Liver (tissue), 8 donors: ENCODE measurements at regions not wholly inside any gene's neighbourhood (a gene's known extent, or its start where the extent isn't known, plus 50 kb on each side); places are given as distances from the start of the nearest gene placed in this dataset.

Experiments
- DNase-seq: peaks from one replicate; pipeline ENCODE4 v3.0.0-alpha.2; 2017; ENCODE audit warnings: low spot score
- H3K27ac ChIP-seq, 2 donors: one replicate each; pipeline ENCODE4 v1.7.0; 2013; ENCODE audit warnings: inconsistent platforms in 2 of 2, low read length in 2 of 2, control low read depth in 1 of 2, low read depth in 1 of 2, mild to moderate bottlenecking in 1 of 2
- H3K27me3 ChIP-seq, 4 donors: one replicate each; pipeline versions ENCODE4 v1.6.1 to v1.7.0; 2013; ENCODE audit warnings: low read length in 3 of 4, inconsistent platforms in 1 of 4, mild to moderate bottlenecking in 1 of 4, moderate library complexity in 1 of 4; ENCODE audit not compliant: control insufficient read depth in 4 of 4, insufficient read depth in 4 of 4
- H3K36me3 ChIP-seq, 4 donors: one replicate each; pipeline versions ENCODE4 v1.6.1 to v1.7.0; 2013; ENCODE audit warnings: low read length in 3 of 4, mild to moderate bottlenecking in 3 of 4, low read depth in 1 of 4, moderate library complexity in 1 of 4; ENCODE audit not compliant: control insufficient read depth in 4 of 4, insufficient read depth in 3 of 4
- H3K4me1 ChIP-seq, 4 donors: one replicate each; pipeline versions ENCODE4 v1.6.1 to v1.7.0; 2013; ENCODE audit warnings: low read length in 3 of 4, mild to moderate bottlenecking in 3 of 4, moderate library complexity in 1 of 4; ENCODE audit not compliant: control insufficient read depth in 4 of 4, insufficient read depth in 4 of 4
- H3K4me3 ChIP-seq, 3 donors: one replicate each; pipeline versions ENCODE4 v1.6.1 to v1.7.0; 2013; ENCODE audit warnings: low read length in 3 of 3, control low read depth in 1 of 3, low read depth in 1 of 3, mild to moderate bottlenecking in 1 of 3
- H3K9ac ChIP-seq, 2 donors: one replicate each; pipeline ENCODE4 v1.7.0; 2013; ENCODE audit warnings: low read length in 2 of 2, mild to moderate bottlenecking in 2 of 2, moderate library complexity in 2 of 2, control low read depth in 1 of 2, low read depth in 1 of 2
- H3K9me3 ChIP-seq, 4 donors: one replicate each; pipeline versions ENCODE4 v1.6.1 to v1.7.0; 2013; ENCODE audit warnings: low read length in 3 of 4; ENCODE audit not compliant: control insufficient read depth in 4 of 4
- EGR1 ChIP-seq, 2 donors: IDR thresholded peaks; 2 replicates each; pipeline ENCODE4 v1.6.1; 2016 to 2018; ENCODE audit warnings: antibody characterized with exemption in 2 of 2, low read depth in 2 of 2
- FOXA1 ChIP-seq: IDR thresholded peaks from 2 replicates; pipeline ENCODE4 v1.6.1; 2016; ENCODE audit warnings: antibody characterized with exemption
- FOXA2 ChIP-seq: IDR thresholded peaks from 2 replicates; pipeline ENCODE4 v1.6.1; 2016; ENCODE audit warnings: antibody characterized with exemption
- GABPA ChIP-seq, 2 donors: IDR thresholded peaks in 1 of 2; conservative IDR thresholded peaks in 1 of 2; 2 replicates each; pipeline ENCODE4 v1.6.1; 2016; ENCODE audit warnings: antibody characterized with exemption in 2 of 2, mild to moderate bottlenecking in 1 of 2, moderate library complexity in 1 of 2
- HNF4A ChIP-seq, 2 donors: conservative IDR thresholded peaks; 2 replicates each; pipeline ENCODE4 v1.6.1; 2016; ENCODE audit warnings: antibody characterized with exemption in 2 of 2, mild to moderate bottlenecking in 2 of 2
- HNF4G ChIP-seq: IDR thresholded peaks from 2 replicates; pipeline ENCODE4 v1.6.1; 2016; ENCODE audit warnings: antibody characterized with exemption
- JUND ChIP-seq, 2 donors: IDR thresholded peaks; 2 replicates each; pipeline ENCODE4 v1.6.1; 2016; ENCODE audit warnings: antibody characterized with exemption in 2 of 2
- NR2F2 ChIP-seq: IDR thresholded peaks from 2 replicates; pipeline ENCODE4 v1.6.1; 2016; ENCODE audit warnings: antibody characterized with exemption
- RAD21 ChIP-seq, 2 donors: IDR thresholded peaks; 2 replicates each; pipeline ENCODE4 v1.6.1; 2016; ENCODE audit warnings: antibody characterized with exemption in 2 of 2, mild to moderate bottlenecking in 2 of 2
- SP1 ChIP-seq: IDR thresholded peaks from 2 replicates; pipeline ENCODE4 v1.6.1; 2018; ENCODE audit warnings: antibody characterized with exemption, mild to moderate bottlenecking
- TAF1 ChIP-seq: conservative IDR thresholded peaks from 2 replicates; pipeline ENCODE4 v1.6.1; 2016; ENCODE audit warnings: antibody characterized with exemption, mild to moderate bottlenecking
- YY1 ChIP-seq: IDR thresholded peaks from 2 replicates; pipeline ENCODE4 v1.6.1; 2016; ENCODE audit warnings: antibody characterized with exemption, mild to moderate bottlenecking
- WGBS: extraction: QIAGEN DNeasy Blood & Tissue Kit; methylation state at CpG from one replicate; pipeline ENCODE4 v1.1.7; 2013; 5-methylcytosine and 5-hydroxymethylcytosine counted together
- TF ChIP-seq, protein P1 (sequence below): IDR thresholded peaks from 2 replicates; pipeline ENCODE4 v1.6.1; 2016; ENCODE audit warnings: antibody characterized with exemption, mild to moderate bottlenecking
- TF ChIP-seq, protein P2 (sequence below): IDR thresholded peaks from 2 replicates; pipeline ENCODE4 v1.6.1; 2016; ENCODE audit warnings: antibody characterized with exemption
- TF ChIP-seq, protein P3 (sequence below): fragments of 150-350 bp; IDR thresholded peaks from 2 replicates; pipeline ENCODE4 v1.5.1; 2017; ENCODE audit warnings: improper control_type of control experiment, low read depth, low read length; ENCODE audit not compliant: missing input control
- TF ChIP-seq, protein P4 (sequence below): IDR thresholded peaks from 2 replicates; pipeline ENCODE4 v1.6.1; 2016; ENCODE audit warnings: antibody characterized with exemption
- TF ChIP-seq, protein P5 (sequence below): IDR thresholded peaks from 2 replicates; pipeline ENCODE4 v1.6.1; 2016; ENCODE audit warnings: antibody characterized with exemption
- donor health status: healthy.
- donor health status: healthy.
- donor health status: healthy.
- donor health status: healthy.
- donor health status: healthy.

DNA sequence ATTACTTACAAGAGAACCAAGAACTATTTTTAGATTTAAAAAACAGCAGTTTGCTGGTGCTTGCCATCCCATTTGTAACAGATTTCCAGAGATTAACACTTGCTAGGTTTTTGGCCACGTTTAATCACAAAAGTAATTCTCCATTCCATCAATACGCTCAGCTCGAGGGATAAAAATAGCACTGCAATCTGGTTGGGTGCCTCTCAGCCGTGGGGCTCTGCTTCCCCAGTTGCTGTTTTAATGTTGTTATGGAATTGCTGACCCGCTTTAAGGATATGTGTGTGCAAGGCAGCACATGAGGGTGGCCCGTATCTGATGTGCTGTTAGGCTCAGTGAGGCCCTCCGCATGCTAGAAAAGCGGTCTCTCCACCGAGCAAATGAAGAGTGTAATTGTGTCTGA lies 222.2 kb upstream of the TMEM260 start:
- no peak overlapping the region for H3K9ac ChIP-seq
- H3K27ac ChIP-seq: no peak overlapping the region
- TF ChIP-seq, protein P1, sequence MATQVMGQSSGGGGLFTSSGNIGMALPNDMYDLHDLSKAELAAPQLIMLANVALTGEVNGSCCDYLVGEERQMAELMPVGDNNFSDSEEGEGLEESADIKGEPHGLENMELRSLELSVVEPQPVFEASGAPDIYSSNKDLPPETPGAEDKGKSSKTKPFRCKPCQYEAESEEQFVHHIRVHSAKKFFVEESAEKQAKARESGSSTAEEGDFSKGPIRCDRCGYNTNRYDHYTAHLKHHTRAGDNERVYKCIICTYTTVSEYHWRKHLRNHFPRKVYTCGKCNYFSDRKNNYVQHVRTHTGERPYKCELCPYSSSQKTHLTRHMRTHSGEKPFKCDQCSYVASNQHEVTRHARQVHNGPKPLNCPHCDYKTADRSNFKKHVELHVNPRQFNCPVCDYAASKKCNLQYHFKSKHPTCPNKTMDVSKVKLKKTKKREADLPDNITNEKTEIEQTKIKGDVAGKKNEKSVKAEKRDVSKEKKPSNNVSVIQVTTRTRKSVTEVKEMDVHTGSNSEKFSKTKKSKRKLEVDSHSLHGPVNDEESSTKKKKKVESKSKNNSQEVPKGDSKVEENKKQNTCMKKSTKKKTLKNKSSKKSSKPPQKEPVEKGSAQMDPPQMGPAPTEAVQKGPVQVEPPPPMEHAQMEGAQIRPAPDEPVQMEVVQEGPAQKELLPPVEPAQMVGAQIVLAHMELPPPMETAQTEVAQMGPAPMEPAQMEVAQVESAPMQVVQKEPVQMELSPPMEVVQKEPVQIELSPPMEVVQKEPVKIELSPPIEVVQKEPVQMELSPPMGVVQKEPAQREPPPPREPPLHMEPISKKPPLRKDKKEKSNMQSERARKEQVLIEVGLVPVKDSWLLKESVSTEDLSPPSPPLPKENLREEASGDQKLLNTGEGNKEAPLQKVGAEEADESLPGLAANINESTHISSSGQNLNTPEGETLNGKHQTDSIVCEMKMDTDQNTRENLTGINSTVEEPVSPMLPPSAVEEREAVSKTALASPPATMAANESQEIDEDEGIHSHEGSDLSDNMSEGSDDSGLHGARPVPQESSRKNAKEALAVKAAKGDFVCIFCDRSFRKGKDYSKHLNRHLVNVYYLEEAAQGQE: no peak
- TF ChIP-seq, protein P2, sequence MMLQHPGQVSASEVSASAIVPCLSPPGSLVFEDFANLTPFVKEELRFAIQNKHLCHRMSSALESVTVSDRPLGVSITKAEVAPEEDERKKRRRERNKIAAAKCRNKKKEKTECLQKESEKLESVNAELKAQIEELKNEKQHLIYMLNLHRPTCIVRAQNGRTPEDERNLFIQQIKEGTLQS: no peak
- TF ChIP-seq EGR1 (IDR thresholded peaks at IDR 0.05; ENCODE audit: low read depth in 2 of 2) (no peak), YY1 (no peak), HNF4A (conservative IDR thresholded peaks at IDR 0.05) (no peak), JUND (IDR thresholded peaks at IDR 0.05) (no peak), GABPA (IDR thresholded peaks at IDR 0.05 in 1 of 2, conservative IDR thresholded peaks at IDR 0.05 in 1 of 2) (no peak), RAD21 (IDR thresholded peaks at IDR 0.05) (no peak), SP1 (no peak), NR2F2 (no peak), FOXA2 (no peak), HNF4G (no peak), FOXA1 (no peak), TAF1 (no peak)
- TF ChIP-seq, protein P3, sequence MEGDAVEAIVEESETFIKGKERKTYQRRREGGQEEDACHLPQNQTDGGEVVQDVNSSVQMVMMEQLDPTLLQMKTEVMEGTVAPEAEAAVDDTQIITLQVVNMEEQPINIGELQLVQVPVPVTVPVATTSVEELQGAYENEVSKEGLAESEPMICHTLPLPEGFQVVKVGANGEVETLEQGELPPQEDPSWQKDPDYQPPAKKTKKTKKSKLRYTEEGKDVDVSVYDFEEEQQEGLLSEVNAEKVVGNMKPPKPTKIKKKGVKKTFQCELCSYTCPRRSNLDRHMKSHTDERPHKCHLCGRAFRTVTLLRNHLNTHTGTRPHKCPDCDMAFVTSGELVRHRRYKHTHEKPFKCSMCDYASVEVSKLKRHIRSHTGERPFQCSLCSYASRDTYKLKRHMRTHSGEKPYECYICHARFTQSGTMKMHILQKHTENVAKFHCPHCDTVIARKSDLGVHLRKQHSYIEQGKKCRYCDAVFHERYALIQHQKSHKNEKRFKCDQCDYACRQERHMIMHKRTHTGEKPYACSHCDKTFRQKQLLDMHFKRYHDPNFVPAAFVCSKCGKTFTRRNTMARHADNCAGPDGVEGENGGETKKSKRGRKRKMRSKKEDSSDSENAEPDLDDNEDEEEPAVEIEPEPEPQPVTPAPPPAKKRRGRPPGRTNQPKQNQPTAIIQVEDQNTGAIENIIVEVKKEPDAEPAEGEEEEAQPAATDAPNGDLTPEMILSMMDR: no peak
- TF ChIP-seq, protein P4, sequence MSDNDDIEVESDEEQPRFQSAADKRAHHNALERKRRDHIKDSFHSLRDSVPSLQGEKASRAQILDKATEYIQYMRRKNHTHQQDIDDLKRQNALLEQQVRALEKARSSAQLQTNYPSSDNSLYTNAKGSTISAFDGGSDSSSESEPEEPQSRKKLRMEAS: no peak
- TF ChIP-seq, protein P5, sequence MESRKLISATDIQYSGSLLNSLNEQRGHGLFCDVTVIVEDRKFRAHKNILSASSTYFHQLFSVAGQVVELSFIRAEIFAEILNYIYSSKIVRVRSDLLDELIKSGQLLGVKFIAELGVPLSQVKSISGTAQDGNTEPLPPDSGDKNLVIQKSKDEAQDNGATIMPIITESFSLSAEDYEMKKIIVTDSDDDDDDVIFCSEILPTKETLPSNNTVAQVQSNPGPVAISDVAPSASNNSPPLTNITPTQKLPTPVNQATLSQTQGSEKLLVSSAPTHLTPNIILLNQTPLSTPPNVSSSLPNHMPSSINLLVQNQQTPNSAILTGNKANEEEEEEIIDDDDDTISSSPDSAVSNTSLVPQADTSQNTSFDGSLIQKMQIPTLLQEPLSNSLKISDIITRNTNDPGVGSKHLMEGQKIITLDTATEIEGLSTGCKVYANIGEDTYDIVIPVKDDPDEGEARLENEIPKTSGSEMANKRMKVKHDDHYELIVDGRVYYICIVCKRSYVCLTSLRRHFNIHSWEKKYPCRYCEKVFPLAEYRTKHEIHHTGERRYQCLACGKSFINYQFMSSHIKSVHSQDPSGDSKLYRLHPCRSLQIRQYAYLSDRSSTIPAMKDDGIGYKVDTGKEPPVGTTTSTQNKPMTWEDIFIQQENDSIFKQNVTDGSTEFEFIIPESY: no peak
- WGBS: 72% methylated on average over 9 of the region's 9 CpGs
- no peak for DNase-seq
- H3K27me3 ChIP-seq: no peaks in the 10 kb centered on the region
- no peaks in the 10 kb centered on the region for H3K36me3 ChIP-seq
- H3K9me3 ChIP-seq: no peaks in the 10 kb centered on the region
- H3K4me1 ChIP-seq: no peaks in the 10 kb centered on the region
- no peak overlapping the region for H3K4me3 ChIP-seq

DNA sequence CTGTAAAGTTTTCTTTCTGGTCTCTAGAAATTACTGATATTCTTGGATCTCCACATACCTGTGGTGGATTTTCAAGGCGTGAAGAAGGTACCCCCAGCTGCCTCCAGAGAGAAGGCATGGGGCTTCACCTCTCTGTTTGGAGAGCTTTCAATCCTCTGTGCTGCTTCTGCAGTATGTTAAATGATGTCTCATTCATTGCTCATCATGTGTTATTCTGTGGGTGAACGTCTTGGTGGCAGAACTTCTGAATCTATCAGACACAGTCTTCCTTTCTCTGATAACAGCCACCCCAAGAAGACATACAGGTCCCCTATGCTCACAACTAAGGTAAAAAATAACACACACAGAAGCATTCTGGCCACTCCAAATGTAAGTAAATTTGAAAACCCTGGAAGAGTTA lies 221.3 kb upstream of the TMEM260 start:
- Histone ChIP-seq H3K27me3 (no peaks in the 10 kb centered on the region), H3K9ac (no peak overlapping the region), H3K9me3 (no peaks in the 10 kb centered on the region), H3K4me3 (no peak overlapping the region), H3K4me1 (no peaks in the 10 kb centered on the region), H3K27ac (no peak overlapping the region), H3K36me3 (no peaks in the 10 kb centered on the region)
- TF ChIP-seq EGR1 (IDR thresholded peaks at IDR 0.05; ENCODE audit: low read depth in 2 of 2) (no peak), HNF4A (conservative IDR thresholded peaks at IDR 0.05) (no peak), YY1 (no peak), NR2F2 (no peak), FOXA1 (no peak)
- TF ChIP-seq, protein P4: no peak
- TF ChIP-seq, protein P5: no peak
- TF ChIP-seq, protein P2: no peak
- DNase-seq: no peak
- WGBS: 61% methylated on average over 2 of the region's 2 CpGs
